Putamen (tissue), 1 donor: ENCODE measurements at regions not wholly inside any gene's neighbourhood (a gene's known extent, or its start where the extent isn't known, plus 50 kb on each side); places are given as distances from the start of the nearest gene placed in this dataset.

Experiments used
- DNase-seq: peaks from one replicate; pipeline ENCODE4 v3.0.0-alpha.2; 2016; ENCODE audit warnings: low spot score

- DNase-seq: no peak
These were observed 63.6 kb downstream of the PCDH7 start for GRCh38 chr4:30783751-30784150.

GRCh38 chr4:30789219-30789671 is 69.1 kb downstream of the PCDH7 start:
- DNase-seq: no peak

DNA sequence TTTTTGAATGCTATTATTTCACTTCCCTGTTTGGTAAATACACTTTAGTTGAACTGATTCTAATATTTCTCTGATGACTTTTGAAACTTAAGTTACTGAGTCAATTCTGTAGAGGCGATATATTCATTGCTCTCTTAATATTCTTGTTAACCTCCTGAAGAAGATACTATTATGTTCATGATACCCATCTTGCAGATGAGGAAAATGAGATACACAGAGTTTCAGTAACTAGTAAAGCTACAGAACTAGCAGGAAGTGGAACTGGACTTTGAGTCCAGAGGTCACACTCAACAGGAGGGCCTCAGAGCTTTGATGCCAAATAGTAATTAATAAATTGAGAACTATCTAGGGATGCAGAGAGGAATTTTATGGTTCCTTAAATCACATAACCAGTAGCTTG is 70.0 kb downstream of the PCDH7 start:
- DNase-seq: no peak

DNA sequence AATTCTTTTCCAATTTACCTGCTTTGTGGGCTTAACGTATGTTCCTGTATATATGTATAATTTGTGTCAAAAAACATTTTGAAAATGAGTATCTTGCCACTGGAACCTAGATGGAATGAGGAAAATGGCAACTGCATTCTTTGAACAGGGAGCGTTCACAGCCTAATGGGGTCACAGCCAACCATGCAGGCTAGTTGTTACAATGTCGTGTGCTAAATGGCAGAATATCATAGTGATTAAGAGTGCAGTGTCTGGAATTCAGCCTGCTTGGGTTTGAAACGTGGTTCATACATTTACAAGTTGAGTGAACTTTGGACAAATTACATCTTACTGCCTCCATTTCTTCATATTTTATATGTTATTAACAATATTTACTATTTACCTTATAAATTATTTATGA is 70.8 kb downstream of the PCDH7 start:
- DNase-seq: no peak

- no peak for DNase-seq
These were observed 72.4 kb downstream of the PCDH7 start for GRCh38 chr4:30792601-30793000.

DNA sequence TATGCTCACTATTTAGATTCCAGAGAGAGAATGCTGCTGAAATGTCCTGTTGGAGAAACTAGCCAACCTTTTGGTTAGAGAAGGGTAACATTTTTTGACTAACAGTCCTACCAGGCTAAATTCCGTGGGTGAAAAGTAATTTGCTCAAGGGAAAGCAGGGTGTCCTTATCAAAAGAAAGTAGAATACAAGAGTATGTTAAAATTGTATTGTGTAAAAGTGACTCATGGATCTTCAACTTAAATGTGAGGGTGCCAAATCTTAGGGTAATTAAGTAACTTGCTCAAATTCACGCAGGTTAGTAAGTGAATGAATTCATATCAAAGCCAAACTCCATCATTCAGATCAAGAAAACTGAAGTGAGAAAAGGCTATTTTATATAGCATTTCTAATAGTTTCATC is 81.7 kb downstream of the PCDH7 start:
- no peak for DNase-seq

GRCh38 chr4:30802622-30803323 is 82.6 kb downstream of the PCDH7 start:
- DNase-seq: no peak

DNA sequence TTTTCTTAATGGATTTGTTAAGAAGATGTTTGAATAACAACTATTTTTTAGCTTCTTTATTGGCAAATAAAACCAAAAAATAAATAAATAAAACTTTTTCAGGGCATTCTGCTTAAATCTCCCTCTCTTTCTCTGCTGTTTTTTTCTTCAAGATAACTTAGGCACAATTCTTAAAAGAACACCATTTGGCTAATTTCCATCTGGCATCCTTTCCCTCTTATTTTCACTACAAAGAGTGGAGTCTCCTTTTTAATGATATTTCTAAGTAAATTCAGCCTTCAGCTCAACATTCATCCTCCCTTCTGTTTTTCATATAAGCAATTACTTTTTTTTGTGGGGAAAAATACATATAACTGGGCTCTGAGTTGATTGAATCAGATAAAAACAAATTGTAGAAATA is 88.1 kb downstream of the PCDH7 start:
- no peak for DNase-seq

- DNase-seq: no peak
These were observed 91.1 kb downstream of the PCDH7 start for GRCh38 chr4:30811296-30811695.

- DNase-seq: no peak
These were observed 95.5 kb downstream of the PCDH7 start for GRCh38 chr4:30815685-30816084.

GRCh38 chr4:30817447-30817846 is 97.3 kb downstream of the PCDH7 start:
- DNase-seq: no peak

DNA sequence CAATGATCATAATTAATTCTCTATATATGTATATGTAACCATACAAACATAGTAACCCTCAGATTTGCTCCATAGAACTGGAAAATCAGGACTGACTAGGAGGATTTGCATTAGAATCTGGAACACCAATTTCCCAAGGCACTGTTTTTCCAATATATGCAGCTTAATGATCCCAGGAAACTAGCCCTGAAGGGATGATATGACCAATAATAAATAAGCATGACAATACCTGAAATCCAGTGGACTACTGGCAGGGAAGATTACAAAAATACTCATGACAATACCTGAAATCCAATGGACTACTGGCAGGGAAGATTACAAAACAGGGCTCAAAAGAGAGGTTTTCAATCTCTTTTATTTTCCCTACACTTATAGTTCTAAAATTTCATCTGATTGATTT is 98.4 kb downstream of the PCDH7 start:
- no peak for DNase-seq

DNA sequence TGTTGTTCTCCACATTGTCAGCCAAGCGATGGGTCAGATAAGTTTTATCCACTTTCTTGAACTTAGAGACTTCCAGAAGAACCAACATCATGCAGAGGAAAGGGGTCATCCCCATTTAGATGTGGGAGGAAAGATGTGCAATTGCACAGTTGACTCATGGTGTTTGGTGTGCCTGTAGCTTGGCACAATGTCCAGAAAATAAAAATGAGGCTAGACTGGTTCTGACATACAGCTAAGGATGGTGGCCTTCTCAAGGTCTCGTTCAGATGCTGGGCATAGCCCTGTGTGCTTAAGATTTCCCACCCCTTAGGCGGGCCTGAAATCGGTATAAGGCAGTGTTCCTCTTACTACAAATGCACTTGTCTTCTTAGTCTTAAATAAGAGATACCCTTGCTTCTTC is 101.1 kb downstream of the PCDH7 start:
- DNase-seq: no peak

- DNase-seq: peak; percentile 34
These were observed 101.9 kb downstream of the PCDH7 start for GRCh38 chr4:30821859-30822612.

DNA sequence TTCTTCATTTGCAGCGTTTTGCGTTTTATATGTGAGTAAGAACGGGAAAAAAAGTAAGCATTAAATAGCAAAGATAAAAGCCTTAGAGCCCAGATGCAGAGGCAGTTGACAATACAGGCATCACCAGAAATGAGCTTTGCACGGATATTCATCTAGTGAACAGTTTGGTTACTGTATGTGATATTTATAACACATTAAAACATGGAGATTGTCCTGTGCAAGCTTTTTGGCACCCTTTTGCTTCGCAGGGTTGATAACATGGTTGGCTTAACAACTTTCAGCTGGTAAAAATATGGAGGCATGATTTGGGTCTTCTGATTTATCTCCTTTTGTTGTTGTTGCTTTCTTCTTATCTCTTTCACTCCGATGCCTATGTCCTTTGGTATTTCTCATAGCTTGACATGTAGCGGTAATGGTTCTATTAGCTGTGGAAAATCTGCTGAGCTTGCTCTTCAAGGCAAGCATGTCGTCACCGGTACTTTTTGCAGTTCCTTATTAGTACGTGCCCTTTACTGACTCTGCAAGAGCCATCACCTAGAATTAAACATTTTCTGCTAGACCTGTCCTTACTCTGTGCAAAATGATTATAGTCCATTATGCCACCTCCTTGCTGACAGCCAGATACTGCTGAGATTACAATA is 102.9 kb downstream of the PCDH7 start:
- no peak for DNase-seq

GRCh38 chr4:30825008-30825770 is 105.0 kb downstream of the PCDH7 start:
- no peak for DNase-seq

DNA sequence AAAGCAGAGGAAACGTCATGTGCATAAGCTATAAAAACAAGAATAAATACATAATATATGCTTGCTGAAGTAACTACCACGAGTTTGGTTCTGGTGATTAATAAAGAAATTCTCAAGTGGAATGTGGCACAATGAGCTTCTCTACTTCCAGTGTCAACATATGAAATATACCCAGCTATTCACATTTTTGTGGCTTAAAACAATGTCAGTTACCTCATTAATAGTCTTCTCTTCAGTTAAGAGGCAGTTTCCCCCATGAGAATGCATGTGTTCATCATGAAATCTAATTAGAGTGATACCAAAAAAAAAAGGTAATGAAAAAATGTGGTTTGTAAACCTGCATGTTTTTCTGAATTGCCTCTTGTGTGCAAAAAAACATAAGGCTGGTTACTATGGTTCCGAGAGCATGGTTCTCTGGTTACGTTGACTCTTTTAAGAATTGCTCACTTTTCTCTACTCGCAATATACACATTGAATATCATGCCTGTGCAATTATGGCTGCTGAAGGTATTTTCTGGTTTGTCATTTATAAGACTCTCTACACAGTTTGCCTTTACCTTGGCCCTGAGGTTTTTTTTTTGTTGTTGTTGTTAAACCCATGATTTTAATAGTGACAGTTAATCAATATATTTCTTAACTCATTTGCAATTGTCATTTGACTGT is 108.2 kb downstream of the PCDH7 start:
- DNase-seq: no peak

- no peak for DNase-seq
These were observed 112.5 kb downstream of the PCDH7 start for GRCh38 chr4:30832639-30833038.

DNA sequence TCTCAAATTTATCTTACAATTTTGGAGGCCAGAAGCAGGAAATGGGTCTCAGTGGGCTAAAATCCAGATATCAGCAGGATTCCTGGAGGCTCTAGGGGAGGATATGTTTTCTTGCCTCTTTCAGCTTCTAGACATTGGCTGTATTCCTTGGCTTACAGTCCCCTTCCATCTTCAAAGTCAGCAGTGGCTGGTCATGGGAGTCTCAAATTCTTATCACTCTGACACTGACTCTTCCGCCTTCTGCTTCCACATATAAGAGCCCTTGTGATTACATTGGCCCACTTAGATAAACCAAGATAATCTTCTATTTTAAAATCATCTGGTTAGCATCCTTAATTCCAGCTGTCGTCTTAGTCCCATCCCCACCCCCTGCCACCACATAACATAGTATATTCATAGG is 113.0 kb downstream of the PCDH7 start:
- no peak for DNase-seq

DNA sequence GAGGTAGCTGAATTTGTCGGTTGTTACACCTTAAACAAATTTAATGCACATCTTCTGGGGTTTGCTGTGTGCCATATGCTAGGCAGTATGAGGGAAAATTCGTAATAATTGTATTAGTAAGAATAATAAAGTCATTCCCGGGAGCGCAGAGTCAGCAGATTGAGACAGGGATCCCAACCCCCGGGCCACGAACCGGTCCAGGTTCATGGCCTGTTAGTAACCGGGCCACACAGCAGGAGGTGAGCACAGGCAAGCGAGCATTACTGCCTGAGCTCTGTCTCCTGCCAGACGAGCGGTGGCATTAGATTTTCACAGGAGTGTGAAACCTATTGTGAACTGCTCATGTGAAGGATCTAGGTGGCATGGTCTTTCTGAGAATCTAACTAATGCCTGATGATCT is 114.9 kb downstream of the PCDH7 start:
- no peak for DNase-seq

DNA sequence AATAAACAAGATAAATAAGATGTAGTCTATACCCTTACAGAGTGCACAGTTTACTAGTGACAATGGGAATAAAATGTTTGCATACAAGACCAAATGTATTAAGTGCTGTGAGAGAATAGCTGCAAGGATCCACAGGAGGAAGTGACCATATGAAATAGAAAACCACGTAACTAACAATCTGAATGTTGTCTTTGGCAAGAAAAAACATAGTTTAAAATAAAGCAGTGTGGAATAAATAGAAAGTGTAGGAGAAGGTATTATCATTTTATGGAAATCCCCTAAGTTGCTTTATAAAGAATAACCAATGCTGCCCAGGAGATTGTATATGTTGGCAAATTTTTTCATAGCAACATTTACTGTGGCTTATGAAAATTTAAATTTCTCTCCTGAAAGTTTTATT is 116.1 kb downstream of the PCDH7 start:
- no peak for DNase-seq

DNA sequence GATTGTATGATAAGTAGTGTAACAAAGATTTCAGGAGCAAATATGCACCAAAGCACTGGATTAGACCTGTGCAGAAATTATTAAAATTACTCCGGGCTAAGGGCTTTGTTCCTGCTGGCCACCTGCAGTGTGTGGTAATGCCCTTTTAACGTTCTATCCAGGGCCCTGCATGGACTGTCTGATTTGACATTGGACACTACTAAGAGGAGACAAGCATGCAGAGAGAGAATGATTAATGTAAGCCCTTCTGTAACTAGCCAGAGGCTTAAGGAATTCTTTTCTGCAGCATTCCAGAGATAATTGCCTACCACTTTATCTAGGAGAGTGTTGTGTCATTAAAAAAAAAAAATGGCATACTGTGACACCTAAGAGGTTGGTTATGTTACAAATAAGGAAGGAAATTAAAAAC is 117.0 kb downstream of the PCDH7 start:
- DNase-seq: no peak
